NT2/D1 (cell line): ENCODE measurements at regions not wholly inside any gene's neighbourhood (a gene's known extent, or its start where the extent isn't known, plus 50 kb on each side); places are given as distances from the start of the nearest gene placed in this dataset.
"Not testable (repeated sequence)": the region's sequence is repeated elsewhere in the genome, so short reads cannot be mapped to it uniquely, and the experiment has no call there.

Source experiments
- DNase-seq: peaks from one replicate; pipeline ENCODE4 v3.0.0-alpha.2; 2011; ENCODE audit warnings: low read depth, low spot score
- H3K27me3 ChIP-seq: 2 replicates; pipeline ENCODE4 v1.6.0; 2011; ENCODE audit warnings: mild to moderate bottlenecking; ENCODE audit not compliant: insufficient read length, insufficient read depth
- H3K36me3 ChIP-seq: 2 replicates; pipeline ENCODE4 v1.6.1; 2011; ENCODE audit warnings: mild to moderate bottlenecking, low read length, mixed read lengths; ENCODE audit not compliant: insufficient read depth, insufficient read length
- H3K4me1 ChIP-seq: 2 replicates; pipeline ENCODE4 v1.5.1; 2011; ENCODE audit not compliant: insufficient read depth, insufficient read length
- H3K4me3 ChIP-seq: 2 replicates; pipeline ENCODE4 v1.5.1; 2011; ENCODE audit warnings: low read depth; ENCODE audit not compliant: insufficient read length
- H3K9ac ChIP-seq: 2 replicates; pipeline ENCODE4 v1.6.0; 2011; ENCODE audit warnings: low read depth; ENCODE audit not compliant: insufficient read length
- H3K9me3 ChIP-seq: 2 replicates; pipeline ENCODE4 v1.5.1; 2011; ENCODE audit warnings: mild to moderate bottlenecking, low read length; ENCODE audit not compliant: insufficient read depth
- SUZ12 ChIP-seq: IDR thresholded peaks from 2 replicates; pipeline ENCODE4 v1.6.1; 2011; ENCODE audit not compliant: insufficient read length, insufficient read depth; ENCODE audit errors: extremely low read depth
- YY1 ChIP-seq: IDR thresholded peaks from 2 replicates; pipeline ENCODE4 v1.6.1; 2011; ENCODE audit not compliant: insufficient read length, insufficient read depth
- ZNF274 ChIP-seq: IDR thresholded peaks from 2 replicates; pipeline ENCODE4 v1.6.1; 2011; ENCODE audit warnings: mild to moderate bottlenecking, low read depth, low read length

GRCh38 chr4:19177616-19178015 lies 1074.1 kb upstream of the SLIT2 start:
- no peak overlapping the region for H3K9ac ChIP-seq
- no peaks in the 10 kb centered on the region for H3K9me3 ChIP-seq
- no peaks in the 10 kb centered on the region for H3K27me3 ChIP-seq
- H3K4me1 ChIP-seq = no peaks in the 10 kb centered on the region
- TF ChIP-seq YY1 (no peak), ZNF274 (no peak), SUZ12 (no peak)
- no peak overlapping the region for H3K4me3 ChIP-seq
- no peaks in the 10 kb centered on the region for H3K36me3 ChIP-seq
- no peak for DNase-seq

- TF ChIP-seq YY1 = no peak
- TF ChIP-seq ZNF274 = no peak
- no peak for TF ChIP-seq SUZ12
- Histone ChIP-seq H3K4me3 (no peak overlapping the region), H3K9ac (no peak overlapping the region), H3K9me3 (no peaks in the 10 kb centered on the region), H3K4me1 (no peaks in the 10 kb centered on the region), H3K36me3 (no peaks in the 10 kb centered on the region), H3K27me3 (no peaks in the 10 kb centered on the region)
- no peak for DNase-seq
These were observed 1079.9 kb upstream of the SLIT2 start for GRCh38 chr4:19171832-19172231.

- H3K36me3 ChIP-seq = no peaks in the 10 kb centered on the region
- H3K9ac ChIP-seq = no peak overlapping the region
- H3K4me1 ChIP-seq = no peaks in the 10 kb centered on the region
- H3K9me3 ChIP-seq = no peaks in the 10 kb centered on the region
- DNase-seq = no peak
- no peaks in the 10 kb centered on the region for H3K27me3 ChIP-seq
- TF ChIP-seq YY1 = no peak
- no peak for TF ChIP-seq SUZ12
- no peak for TF ChIP-seq ZNF274
- H3K4me3 ChIP-seq = no peak overlapping the region
These were observed 1084.4 kb upstream of the SLIT2 start for GRCh38 chr4:19167311-19167710.

- H3K9ac ChIP-seq = no peak overlapping the region
- no peaks in the 10 kb centered on the region for H3K36me3 ChIP-seq
- H3K27me3 ChIP-seq = no peaks in the 10 kb centered on the region
- no peaks in the 10 kb centered on the region for H3K4me1 ChIP-seq
- DNase-seq = no peak
- TF ChIP-seq YY1 (no peak), SUZ12 (no peak), ZNF274 (no peak)
- H3K9me3 ChIP-seq = no peaks in the 10 kb centered on the region
- no peak overlapping the region for H3K4me3 ChIP-seq
These were observed 1087.4 kb upstream of the SLIT2 start for GRCh38 chr4:19164334-19164733.

- H3K4me1 ChIP-seq = no peaks in the 10 kb centered on the region
- no peak overlapping the region for H3K9ac ChIP-seq
- peaks cover 9% of the 10 kb centered on the region; the same call in 1 of the 2 replicates for H3K9me3 ChIP-seq
- no peaks in the 10 kb centered on the region for H3K27me3 ChIP-seq
- DNase-seq = no peak
- H3K4me3 ChIP-seq = no peak overlapping the region
- no peaks in the 10 kb centered on the region for H3K36me3 ChIP-seq
- TF ChIP-seq ZNF274 = no peak
These were observed 1091.8 kb upstream of the SLIT2 start for GRCh38 chr4:19159874-19160273.

- no peak overlapping the region for H3K4me3 ChIP-seq
- DNase-seq = no peak
- H3K36me3 ChIP-seq = no peaks in the 10 kb centered on the region
- no peaks in the 10 kb centered on the region for H3K4me1 ChIP-seq
- TF ChIP-seq SUZ12 (no peak), ZNF274 (no peak), YY1 (no peak)
- peaks cover 9% of the 10 kb centered on the region; the same call in 1 of the 2 replicates for H3K9me3 ChIP-seq
- H3K9ac ChIP-seq = no peak overlapping the region
- H3K27me3 ChIP-seq = no peaks in the 10 kb centered on the region
These were observed 1093.4 kb upstream of the SLIT2 start for GRCh38 chr4:19158107-19158809.

GRCh38 chr4:19156786-19157185 lies 1094.9 kb upstream of the SLIT2 start:
- DNase-seq = no peak
- no peak for TF ChIP-seq SUZ12
- TF ChIP-seq YY1 = no peak
- TF ChIP-seq ZNF274 = no peak

GRCh38 chr4:19155568-19155967 lies 1096.1 kb upstream of the SLIT2 start:
- Histone ChIP-seq H3K36me3 (no peaks in the 10 kb centered on the region), H3K4me3 (no peak overlapping the region), H3K27me3 (no peaks in the 10 kb centered on the region), H3K9ac (no peak overlapping the region), H3K4me1 (no peaks in the 10 kb centered on the region), H3K9me3 (peaks cover 9% of the 10 kb centered on the region; the same call in 1 of the 2 replicates)
- TF ChIP-seq YY1 (no peak), SUZ12 (no peak), ZNF274 (no peak)
- no peak for DNase-seq

More at GRCh38 chr4:19156786-19157185, 1094.9 kb upstream of the SLIT2 start:
- no peaks in the 10 kb centered on the region for H3K36me3 ChIP-seq
- no peak overlapping the region for H3K9ac ChIP-seq
- no peaks in the 10 kb centered on the region for H3K27me3 ChIP-seq
- no peaks in the 10 kb centered on the region for H3K4me1 ChIP-seq
- no peak overlapping the region for H3K4me3 ChIP-seq
- peaks cover 9% of the 10 kb centered on the region; the same call in 1 of the 2 replicates for H3K9me3 ChIP-seq

- not testable (repeated sequence) for H3K27me3 ChIP-seq, H3K9ac ChIP-seq, H3K4me3 ChIP-seq, H3K9me3 ChIP-seq, DNase-seq, H3K4me1 ChIP-seq, H3K36me3 ChIP-seq
These were observed 1097.4 kb upstream of the SLIT2 start for GRCh38 chr4:19154267-19154666.
